ENCODE measurements at regions not wholly inside any gene's neighbourhood (a gene's known extent, or its start where the extent isn't known, plus 50 kb on each side); places are given as distances from the start of the nearest gene placed in this dataset.

GRCh38 chr4:19386786-19387185 is 864.9 kb upstream of the SLIT2 start:
- DNase-seq, result no peak

DNA sequence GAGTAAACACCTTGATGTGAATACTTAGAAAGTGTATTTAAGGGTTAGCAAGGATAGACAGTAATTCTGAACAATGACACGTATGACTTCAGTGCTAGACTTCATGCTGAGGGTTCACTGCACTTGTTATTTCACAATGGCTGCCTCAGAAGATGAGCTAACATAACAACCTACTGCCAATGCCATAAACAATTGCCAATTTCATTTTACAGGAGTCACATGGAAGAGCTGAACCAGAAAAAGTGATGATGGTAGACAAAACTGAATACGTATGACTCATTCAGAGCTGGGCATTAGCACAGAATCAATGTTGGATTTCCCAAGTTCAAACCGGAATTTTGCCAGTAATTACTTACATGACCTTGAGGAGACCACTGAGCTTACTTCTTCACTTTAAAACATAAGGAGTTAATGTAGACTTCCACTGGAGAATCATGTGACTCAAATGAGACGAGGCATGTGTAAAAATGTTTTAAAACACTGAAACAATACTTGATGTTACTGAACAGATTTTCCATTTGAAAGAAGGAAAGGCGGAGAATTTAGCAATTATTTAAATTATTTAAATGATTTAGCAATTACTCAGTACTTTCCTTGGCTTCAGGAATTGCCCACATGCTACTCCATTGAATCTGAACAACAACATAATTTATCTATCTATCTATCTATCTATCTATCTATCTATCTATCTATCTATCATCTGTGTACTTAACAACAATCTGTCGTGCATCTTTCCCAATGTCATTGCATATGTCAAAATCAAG is 868.5 kb upstream of the SLIT2 start:
- DNase-seq, result no peak

- DNase-seq, result no peak
Measured at GRCh38 chr4:19381068-19381467, 870.6 kb upstream of the SLIT2 start.

- no peak for DNase-seq
Measured at GRCh38 chr4:19380600-19380999, 871.1 kb upstream of the SLIT2 start.

- DNase-seq, result no peak
Measured at GRCh38 chr4:19379191-19379708, 872.5 kb upstream of the SLIT2 start.

DNA sequence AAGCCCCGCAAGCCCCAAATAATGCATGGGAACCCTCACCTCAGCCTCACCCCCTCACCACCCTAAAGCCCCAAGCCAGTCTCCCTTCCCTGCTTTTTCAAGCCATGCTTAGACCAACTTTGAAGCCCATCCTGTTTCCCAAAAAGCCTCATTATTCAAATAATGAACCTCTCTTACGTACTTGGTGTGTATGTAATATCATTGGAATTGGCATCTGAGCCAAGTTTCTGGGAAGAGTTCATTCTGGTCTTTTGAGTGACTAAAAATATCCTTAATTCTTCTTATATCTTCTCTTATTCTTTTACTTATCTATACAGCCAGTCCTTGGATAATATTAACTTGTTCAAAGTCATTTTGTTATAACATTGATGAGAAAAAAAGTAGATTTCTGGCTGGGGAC is 875.8 kb upstream of the SLIT2 start:
- DNase-seq, result no peak

GRCh38 chr4:19375136-19375804 is 876.4 kb upstream of the SLIT2 start:
- DNase-seq, result no peak

DNA sequence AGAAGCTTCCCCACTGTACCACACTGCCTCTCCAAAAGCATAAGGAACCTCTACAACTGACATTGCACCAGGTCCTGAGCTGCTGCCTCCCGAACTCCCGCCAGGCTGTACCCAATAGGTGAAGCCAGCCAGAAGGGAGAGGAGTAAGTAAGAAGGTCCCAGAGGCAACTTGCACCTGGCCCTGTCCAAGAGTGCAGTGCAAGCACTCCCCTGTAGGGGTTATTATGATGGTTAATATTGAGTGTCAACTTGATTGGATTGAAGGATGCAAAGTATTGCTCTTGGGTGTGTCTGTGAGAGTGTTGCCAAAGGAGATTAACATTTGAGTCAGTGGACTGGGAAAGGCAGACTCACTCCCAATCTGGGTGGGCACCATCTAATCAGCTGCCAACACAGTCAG is 879.3 kb upstream of the SLIT2 start:
- DNase-seq, result no peak

GRCh38 chr4:19368800-19369199 is 882.9 kb upstream of the SLIT2 start:
- no peak for DNase-seq

GRCh38 chr4:19366916-19367315 is 884.8 kb upstream of the SLIT2 start:
- no peak for DNase-seq

DNA sequence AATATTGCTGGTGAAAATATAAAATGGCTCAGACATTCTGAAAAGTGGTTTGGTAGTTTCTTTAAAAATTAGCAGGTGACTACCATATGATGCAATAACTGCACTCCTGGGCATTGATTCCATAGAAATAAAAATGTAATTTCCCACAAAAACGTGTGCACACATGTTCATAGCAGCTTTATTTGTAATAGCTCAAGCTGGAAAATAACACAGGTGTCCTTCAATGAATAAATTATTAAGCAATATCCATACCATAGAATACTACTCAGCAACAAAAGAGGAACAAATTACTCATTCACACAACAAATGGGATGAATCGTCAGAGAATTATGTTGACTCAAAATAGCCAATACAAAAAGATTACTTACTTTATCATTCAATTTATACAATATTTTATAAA is 893.7 kb upstream of the SLIT2 start:
- no peak for DNase-seq

DNA sequence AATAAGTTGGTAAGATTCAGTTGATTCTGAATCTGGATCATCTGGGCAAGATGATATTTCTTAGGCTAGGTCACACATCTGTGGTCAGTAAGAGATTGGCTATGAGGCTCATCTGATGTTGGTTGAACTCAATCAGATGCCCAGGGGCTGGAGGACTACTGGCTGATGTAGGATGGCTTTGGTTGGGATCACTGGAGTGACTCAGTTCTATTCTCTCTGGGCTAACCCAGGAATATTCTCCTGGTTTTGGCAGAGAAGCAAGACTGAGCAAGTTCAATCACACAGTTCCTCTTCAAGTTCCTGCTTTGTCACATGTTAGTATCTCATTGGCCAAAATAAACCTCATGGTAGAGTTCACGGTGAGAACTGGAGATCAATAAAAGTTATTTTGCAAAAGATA is 902.3 kb upstream of the SLIT2 start:
- DNase-seq, result no peak

DNA sequence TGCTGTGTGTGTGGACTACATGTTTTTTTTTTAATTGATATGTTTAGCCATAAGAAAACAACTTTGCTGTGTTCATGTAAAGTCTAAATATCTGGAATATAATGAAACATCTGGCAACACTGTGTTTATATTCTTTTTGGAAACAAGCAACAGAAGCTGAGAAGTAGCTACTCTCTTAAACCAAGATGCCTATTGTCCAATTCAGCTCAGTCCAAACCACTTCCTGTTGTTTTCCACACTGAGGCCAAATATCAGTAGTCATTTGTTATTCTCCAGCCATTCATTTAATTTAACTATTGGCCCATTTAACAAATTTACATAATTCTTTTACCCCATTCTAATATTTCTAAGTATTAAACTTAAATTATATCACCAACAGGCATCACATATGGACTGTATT is 903.0 kb upstream of the SLIT2 start:
- no peak for DNase-seq

- DNase-seq, result no peak
Measured at GRCh38 chr4:19346636-19347035, 905.1 kb upstream of the SLIT2 start.

- no peak for DNase-seq
Measured at GRCh38 chr4:19329631-19330030, 922.1 kb upstream of the SLIT2 start.

DNA sequence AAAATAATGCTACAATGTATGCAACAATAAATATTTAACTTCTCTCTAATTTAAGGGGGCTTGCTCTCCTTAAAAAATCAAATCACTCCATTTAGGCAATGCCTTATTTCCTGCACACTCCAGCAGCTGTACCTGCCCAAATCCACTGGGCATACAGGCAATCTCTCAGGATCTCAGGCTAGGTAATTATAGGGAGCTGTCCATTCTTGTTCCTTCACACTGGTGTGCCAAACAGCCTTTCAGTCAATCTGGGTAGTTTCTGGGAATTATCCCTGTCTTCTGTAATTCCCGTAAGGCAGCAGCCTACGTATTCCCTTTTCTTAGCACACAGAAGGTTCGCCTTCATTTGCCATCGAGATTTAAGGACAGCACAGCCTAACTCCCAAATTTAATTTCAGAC is 922.6 kb upstream of the SLIT2 start:
- DNase-seq, result no peak

DNA sequence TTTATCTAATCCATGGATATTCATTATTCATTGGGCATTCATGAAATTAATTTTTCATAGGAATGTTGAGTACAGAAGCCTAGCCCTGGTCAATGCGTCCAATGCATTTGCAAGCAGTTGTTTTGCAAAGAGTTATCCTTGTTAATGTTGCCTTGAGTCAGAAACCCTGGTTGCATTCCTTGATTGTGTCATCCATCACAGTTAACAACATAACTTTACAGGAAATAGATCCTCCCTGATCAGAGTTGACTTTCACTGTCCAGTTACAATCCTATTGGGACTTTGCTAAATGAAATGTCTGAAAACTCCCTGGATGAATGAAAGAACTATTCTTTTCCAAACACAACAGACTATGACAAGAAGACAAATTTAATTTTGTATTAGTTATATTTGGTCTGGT is 924.3 kb upstream of the SLIT2 start:
- no peak for DNase-seq

DNA sequence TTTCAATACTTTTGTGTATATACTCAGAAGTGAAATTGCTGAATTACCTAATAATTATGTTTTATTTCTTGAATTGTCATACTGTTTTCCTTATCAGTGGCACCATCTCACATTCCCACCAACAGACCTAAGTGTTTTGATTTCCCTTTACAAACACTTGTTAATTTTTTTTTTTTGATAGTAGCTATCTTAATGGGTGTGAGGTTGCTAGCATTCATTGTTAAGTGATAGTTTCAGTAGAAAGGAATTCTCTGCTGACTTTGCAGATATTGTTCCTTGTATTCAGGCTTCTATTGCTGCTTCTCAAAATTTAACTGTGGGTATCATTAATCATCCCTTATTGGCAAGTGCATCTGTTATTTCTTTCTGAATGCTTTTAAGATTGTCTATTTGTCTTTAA is 927.5 kb upstream of the SLIT2 start:
- no peak for DNase-seq

DNA sequence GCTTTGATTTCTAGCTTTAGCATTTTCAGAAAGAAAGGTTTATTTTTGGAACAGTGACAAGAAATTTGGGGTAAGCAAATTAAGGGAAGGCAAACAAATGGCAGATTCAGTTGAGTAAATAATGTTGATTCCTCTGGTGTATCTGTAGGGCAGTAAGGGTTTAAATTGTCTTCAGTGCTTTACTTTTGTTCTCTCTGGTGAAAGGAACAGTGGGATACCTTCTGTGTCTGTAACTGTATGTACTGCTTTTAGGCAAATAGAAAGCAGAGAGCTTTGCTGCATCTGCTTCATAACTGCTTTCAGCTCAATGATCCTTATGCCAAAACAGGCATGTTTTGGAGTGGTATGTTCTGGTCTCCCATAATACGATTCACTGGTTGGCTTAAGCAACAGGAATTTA is 932.1 kb upstream of the SLIT2 start:
- no peak for DNase-seq

DNA sequence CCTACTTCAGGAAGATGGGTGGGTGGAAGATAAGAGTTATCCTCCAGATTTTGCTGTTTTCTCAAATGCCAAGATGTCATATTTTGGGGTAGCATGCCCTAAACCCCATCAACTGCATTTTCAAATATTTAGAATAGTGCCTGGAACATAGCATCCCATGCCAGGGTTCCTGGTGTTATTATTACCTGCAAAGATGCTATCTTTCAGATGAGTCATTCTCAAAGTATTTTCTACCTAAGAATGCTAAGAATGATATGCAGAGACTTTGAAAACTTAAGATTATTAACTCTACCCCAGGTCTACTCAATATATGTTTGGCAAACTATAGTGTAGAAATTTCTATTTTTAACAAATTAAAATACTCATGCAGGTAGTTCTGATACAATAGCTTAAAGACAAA is 934.3 kb upstream of the SLIT2 start:
- no peak for DNase-seq

GRCh38 chr4:19314116-19314515 is 937.6 kb upstream of the SLIT2 start:
- no peak for DNase-seq

GRCh38 chr4:19309378-19309777 is 942.3 kb upstream of the SLIT2 start:
- no peak for DNase-seq

DNA sequence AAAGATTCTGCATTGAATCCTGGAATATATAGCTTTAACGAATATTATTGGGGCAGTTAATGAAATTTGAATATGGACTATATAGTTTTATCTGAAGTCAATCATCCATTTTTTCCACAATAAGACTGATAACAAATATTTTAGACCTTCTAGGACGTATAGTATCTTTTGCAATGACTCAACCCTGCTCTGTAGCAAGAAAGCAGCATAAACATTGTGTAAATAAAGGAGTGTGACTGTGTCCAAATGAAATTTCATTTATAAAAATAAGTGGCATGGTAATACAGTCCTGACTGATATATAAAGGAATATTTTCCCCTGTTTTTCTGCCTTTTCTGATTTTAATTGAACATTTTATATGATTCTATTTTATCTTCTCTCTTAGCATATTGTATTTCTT is 947.7 kb upstream of the SLIT2 start:
- DNase-seq, result no peak

GRCh38 chr4:19301527-19301926 is 950.2 kb upstream of the SLIT2 start:
- no peak for DNase-seq

Measured in suppressor macrophage (primary cell).